HS-27A (cell line): ENCODE measurements at regions not wholly inside any gene's neighbourhood (a gene's known extent, or its start where the extent isn't known, plus 50 kb on each side); places are given as distances from the start of the nearest gene placed in this dataset.

ENCODE experiments used
- DNase-seq: peaks from one replicate; pipeline ENCODE4 v3.0.0-alpha.2; 2012; ENCODE audit warnings: low read depth, missing footprints

DNA sequence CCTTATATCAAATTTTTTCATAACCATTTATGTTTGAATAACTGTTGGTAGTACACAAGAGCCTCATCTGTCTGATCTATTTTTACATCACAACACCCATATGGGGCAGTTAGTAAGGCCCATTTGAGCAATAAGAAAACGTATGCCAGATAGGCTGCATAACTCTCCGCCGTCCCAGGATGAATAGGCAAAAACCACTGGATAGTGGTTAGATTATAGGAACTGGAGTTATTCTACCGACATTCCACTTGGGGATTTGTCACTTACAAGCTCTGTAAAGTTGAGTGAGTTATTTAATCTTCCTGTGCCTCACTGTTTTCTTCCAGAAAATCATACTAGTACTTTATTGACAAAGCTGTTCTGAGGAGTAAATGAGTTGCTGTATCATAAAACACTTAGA lies 881.9 kb downstream of the QKI start:
- DNase-seq: no peak

DNA sequence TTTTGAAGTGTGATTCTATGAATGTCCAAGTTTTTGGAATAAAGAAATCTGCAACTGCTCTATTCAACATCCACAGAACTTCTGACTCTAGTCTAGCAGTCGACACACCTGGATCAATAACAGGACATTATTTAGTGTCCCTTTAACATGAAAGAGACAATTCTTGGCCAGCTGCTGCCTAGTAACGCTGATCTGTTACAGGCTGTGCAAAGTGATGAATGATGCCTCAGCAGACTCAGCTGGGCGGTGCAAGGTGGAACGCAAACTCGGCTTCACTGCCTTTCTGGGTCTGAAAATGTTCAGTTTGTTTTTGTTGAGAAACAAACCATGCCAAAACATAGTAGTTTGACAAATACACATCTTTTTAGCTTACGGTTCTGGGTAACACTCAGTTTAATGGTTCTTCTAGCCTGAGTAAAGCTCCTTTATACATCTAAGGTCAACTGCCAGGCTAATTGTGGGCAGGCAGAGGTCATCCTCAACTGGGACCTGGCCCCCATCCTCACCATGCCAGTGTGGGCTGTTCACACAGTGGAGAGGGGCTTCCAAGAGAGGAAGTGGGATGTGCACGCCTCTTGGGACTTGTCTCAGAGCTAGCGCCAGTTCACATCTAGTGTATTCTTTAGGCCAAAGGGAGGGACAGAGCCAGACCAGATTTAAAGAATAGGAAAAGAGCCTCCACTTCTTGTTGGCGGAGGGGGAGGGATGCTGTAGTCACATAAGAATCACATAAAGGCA lies 879.7 kb downstream of the QKI start:
- DNase-seq: no peak

DNA sequence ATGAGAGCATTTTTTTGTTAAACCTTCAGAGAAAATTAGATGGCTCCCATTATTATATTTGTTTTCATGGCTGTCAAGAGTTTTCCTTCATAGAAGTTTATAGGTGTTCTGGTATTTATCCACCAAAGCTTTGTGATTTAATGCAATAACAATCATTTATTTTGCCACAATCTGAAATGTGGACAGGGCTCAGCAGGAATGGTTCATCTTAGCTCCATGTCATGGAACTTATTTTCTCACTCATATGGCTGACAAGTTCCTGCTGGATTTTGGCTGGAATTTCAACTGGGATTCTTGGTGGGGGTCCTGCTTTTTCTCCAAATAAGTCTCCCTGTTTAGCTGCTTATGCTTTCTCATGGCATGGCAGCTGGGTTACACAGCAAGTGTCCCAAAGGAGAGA lies 876.7 kb downstream of the QKI start:
- DNase-seq: no peak

DNA sequence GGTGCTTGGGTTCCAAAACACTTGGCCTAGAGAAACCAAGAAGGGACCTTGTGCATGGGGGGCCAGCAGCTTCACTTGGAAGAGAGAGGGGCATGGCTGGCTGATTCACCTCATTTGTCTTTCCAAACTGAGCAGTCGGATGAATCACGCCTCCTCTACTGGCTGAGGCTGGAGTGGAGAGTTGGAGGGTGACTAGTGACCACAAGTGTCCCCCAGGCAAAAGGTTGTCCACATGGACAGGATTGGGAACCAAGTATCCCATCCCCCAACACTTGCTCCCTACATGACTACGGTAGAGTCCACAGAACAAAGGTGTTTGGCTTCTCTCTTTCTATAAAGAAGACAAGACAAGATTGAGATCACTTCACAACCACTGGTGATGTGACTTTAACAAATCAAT lies 875.6 kb downstream of the QKI start:
- no peak for DNase-seq

DNA sequence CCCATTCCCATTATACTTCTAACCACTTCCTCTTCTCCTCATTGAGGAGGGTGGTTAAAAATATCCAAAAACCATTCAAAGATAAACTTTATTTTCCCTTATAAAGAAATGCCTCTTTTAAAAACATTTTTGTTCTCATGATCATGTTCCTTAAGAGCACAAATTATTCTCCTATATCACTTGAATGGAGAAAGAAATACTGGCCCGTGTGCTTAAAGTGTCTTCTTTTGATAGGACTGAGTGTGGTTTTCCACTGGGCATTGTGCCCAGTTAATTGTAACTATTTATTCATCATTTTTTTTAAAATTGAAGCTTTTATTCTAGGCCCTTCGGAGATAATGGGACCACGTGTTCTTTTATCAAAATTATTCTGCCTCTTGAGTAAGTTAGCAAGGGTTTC lies 871.5 kb downstream of the QKI start:
- no peak for DNase-seq

DNA sequence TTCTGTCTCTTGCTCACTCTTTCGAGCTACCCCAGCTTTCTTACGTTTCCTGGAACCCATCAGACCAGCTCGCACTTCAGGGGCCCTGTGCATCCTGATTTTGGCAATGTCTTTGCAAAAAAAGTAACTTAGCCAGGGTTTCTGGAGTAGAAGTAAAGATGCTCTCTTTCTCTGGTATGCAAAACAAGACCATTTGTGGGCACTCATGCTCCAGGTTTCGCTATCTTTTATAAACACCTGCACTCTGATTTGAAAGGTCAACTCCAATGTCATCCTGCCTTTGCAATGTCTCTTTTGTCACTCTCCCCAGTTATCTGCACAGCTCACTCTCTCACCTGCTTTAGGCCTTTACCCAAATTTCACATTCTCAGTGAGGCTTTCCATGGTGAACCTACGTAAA lies 869.1 kb downstream of the QKI start:
- DNase-seq: no peak

DNA sequence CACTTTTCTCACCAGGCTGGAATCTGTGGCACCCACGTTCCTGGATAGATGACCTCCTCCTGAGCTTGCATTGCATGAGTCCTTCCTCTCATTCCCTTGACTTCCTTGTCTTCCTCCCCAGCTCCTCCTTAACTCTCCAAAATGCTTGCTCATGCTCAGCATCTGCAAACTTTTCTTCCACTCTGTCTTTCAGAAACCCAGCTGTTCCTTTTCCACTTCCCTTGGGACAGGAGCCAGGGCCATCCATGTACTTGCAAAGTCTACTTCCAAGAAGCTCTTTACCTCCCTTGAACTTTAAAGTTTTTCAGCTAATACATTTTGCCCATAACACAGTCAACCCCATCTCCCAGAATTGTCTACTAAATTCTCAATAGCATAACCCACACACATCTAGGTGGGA lies 861.7 kb downstream of the QKI start:
- DNase-seq: no peak

DNA sequence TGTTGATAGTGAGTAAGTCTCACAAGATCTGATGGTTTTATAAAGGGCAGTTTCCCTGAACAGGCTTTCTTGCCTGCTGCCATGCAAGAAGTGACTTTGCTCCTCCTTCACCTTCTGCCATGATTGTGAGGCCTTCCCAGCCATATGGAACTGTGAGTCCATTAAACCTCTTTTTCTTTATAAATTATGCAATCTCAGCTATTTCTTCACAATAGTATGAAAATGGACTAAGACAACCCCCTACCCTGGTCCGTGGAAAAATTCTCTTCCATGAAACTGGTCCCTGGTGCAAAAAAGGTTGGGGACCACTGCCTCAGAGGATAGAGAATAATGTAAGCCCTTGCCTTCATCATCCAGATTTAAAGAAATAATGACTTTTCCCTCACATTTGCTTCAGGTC lies 861.3 kb downstream of the QKI start:
- DNase-seq: no peak

DNA sequence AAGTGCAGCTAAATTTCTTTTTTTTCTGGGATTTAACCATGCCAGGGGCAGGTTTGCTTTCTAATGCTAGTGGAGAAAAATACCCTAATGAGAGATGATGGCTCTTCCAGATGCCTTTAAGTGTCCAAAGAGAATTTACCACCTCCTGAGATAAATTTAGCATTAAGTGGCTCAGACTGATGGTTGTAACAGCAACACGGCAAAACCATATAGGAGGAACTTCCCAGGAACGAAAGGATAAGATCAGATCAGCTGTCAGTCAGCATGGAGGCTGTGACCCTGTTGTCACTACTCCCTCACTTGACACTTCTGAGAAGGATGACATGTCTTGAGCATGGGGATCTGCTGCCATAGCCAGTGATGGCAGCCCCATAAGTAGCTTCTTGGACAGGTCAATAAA lies 860.0 kb downstream of the QKI start:
- DNase-seq: no peak

DNA sequence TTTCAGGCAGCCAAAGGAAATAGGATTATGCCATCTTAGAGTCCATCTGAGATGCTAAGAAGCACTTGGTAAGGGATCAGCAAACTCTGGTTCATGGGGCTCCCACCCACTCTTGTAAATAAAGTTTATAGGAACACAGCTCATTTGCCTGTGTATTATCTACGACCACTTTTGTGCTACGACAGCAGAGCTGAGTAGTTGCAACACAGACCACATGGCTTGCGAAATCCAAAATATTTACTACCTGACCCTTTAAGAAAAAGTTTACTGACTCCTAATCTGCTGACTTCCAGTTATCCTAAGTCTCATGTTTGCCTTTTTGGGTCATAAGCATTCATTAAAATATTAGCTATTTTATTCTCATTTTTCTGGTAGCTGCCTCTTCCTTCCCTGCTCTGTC lies 859.0 kb downstream of the QKI start:
- no peak for DNase-seq

DNA sequence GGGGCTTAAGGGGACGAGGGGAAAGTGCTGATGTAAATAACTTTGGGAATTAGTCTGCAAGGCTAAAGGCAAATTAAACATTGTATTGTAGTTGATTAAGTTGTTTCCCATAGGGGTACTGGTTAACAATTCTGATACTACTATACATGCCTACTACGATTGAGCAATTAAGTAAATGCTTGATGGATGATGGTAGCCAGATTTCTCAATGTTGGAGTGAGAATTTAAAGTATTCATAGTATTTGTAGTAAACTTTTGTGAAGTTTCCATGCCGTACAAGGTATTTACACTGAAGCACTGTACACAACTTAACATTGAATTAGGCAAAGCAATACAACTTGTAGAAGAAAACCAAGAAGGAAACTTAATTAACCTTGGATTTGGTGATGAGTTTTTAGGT lies 852.3 kb downstream of the QKI start:
- no peak for DNase-seq

DNA sequence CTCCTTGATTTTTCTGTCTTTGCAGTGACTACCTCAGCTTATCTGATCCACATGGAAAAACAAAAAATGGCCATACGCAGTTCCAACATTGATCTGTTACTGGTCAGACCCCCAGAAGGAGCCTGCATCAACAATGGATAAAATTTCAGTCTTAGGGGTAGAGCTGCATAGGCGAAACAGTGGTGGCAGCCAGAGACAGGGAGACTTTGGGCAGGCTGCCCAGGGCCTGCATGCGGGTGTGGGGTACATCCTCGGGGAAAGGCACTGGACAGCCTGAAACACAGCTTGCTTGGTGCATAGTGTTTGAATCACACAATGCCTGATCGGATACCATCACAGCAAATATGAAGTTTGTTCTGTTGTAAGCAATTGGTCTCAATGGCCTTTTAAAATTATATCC lies 847.8 kb downstream of the QKI start:
- DNase-seq: no peak

DNA sequence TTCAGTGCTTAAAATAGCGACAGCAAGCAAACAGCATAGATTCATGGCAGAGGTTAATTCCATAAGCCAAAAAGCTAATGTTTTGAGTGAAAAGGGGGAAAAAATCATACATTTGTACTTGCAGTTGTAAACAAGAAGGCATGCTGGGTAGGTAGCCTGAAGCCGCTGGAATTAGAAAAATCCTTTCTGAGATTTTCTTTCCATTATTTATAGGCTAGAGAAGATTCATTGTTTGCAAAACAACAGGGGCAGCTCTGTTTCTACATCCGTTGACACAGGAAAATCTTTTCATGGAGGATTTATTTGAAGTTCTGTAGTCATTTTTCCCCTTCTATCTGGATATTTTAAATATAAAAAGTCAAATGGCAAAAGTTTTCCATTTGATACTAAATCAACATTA lies 843.9 kb downstream of the QKI start:
- no peak for DNase-seq

DNA sequence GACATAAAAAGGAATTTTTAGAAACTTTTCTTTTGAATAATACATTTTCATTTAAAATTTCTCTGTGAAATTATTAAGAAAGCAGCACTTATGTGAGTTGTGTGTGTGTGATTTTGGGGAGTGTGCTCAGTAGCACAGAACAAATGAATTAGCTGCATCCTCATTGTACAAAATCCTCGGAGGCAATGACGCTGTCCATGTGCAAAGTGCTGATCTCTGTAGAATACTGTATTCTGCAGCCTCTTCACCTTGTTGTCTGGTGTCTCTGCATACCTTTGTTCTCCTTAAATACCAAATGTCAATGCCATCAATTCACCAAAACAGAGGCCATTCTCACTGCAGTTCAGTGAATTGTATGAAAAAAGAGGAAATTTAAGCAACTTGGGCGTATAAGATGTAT lies 838.4 kb downstream of the QKI start:
- no peak for DNase-seq

DNA sequence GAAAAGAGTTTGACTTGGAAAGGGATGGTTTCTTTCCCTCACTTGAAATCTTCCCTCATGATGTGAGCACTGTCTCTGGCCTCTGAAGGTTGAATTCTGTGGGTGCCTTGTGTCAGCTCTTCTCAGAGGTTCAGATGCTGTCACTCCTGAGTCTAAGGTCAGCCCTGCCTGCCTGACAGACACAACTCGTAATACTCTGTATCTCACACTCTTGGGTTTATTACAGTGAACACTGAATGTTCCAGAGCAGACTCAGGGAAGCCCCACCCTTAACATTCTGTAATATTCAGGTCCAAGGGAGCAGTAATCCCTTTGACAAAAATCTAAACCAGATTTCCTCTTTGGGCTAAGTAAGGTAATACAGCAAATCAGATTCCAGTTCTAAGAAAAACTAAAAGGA lies 837.8 kb downstream of the QKI start:
- DNase-seq: no peak

DNA sequence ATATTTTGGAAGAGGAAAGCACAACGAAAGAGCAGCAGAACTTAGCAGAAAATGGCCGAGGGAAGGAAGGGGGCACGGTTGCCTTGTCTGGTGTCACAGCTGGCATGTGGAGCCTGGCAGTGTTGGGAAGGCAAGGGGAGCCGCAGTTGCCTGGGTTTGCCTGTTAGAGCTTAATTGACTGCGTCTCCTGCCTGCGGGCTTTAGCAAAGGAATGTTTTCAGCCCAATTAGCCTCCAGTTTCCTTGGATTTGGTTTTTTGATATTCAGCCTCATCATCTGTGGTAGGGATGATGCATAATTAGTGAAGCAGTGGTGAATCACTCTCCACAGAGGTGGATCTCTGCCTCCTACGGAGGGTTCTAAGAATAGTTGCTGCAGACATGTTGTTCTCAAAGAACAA lies 832.6 kb downstream of the QKI start:
- DNase-seq: no peak

DNA sequence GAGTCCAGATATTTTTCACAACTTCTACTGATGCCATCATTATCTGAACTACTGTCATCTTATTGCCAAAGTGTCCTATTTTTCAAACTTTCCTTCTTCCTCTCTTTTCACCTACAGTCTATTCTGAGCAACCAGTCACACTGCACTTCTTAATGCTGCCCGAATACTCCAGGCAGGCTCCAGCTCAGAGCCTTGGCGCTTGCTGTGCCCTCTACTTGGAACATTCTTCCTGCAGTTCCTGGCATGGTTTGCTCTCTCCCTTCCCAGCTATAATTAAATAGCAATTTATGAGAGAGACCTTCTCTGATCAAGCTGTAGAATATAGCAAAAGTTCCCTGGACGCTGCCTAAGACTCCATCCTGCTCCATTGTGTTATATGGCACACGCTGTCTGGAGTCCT lies 831.6 kb downstream of the QKI start:
- no peak for DNase-seq

DNA sequence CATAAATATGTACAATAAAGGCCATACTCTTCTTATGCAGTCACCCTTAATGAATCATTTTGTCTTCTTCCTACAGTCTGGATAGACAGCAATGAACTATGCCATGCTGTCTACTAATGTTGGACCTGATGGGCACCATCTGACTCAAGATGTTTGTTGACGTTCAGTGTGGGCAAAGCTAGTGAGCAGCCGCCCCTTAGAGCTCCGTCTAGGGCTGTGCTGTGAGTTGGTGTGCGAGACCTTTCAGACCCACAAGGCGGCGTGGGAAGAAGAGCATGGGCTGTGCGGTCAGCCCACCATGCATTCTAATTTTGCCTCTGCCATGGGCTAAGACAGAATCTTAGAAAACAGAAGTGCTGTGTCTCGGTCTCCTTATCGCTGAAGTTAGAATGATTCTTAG lies 829.4 kb downstream of the QKI start:
- DNase-seq: no peak

DNA sequence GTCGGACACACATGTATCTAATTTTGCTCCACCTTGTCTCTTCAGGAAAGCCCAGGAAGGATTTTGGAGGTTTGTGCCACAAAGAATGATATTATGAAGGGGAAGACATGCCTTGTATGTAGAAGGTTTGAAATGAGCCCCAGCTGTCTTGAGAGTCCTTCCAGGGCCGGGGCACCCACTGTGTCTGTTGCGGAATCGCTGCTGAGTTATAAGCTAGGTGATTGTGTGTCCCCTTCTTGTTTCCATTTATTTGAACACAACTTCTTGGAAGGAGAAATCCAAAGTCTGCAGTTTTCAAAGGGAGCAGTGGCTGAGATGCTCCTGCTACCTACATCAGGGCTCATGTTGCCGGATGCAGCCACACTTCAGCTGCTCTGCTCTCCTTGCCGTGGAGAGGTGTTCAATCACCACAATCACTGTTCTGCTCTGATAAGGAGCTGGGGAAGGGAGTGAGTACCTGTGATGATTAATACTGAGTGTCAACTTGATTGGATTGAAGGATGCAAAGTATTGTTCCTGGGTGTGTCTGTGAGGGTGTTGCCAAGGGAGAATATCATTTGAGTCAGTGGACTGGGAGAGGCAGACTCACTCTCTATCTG lies 828.6 kb downstream of the QKI start:
- DNase-seq: no peak

DNA sequence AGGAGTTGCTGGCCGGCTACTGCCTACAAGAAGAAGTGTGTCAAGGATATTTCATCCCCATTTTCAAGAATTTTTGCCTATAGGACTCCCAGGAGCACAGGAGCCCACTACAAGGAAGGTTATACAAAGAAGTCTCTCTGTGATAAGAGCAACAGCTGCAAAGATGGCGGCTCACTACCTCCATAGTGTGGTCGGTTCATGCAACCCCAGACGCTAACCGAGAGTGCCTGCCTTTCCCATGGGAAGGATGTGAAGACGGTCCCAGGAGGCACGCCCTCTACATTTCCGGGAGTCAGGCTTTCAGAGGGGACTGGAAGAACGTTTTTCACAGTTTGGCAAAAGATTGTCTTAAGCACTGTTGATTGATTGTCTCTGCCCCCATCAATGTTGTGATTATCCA lies 816.3 kb downstream of the QKI start:
- DNase-seq: no peak

DNA sequence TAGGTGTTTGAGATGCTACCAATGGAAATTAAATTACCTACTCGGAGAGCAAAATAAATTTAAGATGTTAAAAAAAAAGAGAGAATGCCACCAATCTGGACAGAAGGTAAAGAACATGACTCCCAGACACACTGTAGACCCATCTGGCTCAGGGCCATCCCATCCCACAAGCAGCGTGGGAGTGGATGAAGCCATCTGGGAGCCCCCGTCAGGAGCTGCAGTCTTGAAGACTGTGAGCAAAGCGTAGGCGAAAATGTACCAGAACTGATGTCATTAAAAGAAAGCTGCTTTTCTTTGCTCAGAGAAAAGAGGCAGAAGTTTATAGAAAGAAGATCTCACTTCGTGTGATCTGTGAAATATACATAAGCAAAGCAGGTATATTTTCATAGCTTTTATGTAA lies 815.7 kb downstream of the QKI start:
- no peak for DNase-seq

DNA sequence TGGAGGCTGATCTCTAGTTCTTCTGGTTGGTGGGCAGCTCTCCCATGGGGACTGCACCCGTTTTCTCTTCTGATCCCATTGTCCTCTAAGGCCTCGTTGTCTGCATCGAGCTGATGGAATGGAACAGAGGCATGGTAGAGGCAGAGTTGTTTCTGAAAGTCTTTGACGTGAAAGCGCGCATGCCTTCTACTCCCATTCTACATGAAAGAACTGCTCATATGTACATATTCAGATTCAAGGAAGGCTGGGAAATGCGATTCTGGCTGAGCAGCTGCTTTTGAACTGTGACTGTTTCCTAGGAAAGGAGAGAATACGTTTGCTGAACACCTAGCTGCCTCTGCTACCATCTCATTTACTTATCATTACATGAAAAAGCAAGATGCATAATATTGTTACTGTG lies 815.2 kb downstream of the QKI start:
- no peak for DNase-seq

DNA sequence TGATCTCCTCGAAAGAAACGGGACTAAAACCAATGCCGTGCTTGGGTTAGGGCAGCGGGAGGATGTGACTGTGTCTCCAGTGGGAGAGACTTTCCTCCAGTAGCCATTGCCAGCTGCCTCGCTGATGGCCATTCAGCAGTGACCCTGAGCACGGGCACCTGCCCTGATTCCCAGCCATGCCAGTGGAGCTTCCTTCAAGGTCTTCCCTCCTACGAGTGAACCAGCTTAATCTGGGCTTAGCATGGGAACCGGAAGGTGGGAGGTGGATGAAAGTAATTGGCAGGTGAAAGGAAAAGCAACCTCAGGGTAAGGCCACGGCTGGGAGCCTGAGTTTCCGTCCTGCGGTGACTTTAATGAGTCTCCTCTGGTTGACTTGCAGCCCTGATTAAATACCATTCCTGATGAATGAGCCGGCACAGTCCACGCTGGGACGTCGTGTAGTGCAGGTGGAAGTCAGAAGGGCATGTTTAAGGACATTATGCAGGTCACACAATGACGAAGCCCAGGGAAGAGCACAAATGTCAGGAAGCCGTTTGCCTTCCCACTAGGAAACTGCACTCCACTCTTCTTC lies 813.5 kb downstream of the QKI start:
- no peak for DNase-seq

DNA sequence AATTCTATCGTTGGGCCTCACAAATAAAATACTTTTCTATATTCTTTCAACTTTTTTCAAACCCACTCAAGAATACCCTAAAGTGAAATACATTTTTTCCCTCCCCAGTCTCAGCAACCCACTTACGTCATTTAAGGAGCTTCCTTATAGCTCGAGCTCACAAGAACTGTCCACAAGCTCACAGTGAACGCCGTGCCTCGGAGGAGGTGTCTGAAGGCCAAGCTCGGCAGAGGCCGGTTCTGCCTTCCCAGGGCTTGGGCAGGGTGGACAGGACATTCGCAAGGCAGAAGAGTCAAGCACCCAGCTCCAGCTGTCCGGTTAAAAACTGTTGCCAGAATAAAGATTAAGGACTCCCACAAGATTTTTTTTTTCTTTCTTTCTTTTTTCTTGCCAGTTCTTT lies 802.3 kb downstream of the QKI start:
- DNase-seq: no peak
